HEK293 (cell line): ENCODE measurements at regions not wholly inside any gene's neighbourhood (a gene's known extent, or its start where the extent isn't known, plus 50 kb on each side); places are given as distances from the start of the nearest gene placed in this dataset.

Experiments
- CTCF ChIA-PET: fragments of 350-600 bp; formaldehyde crosslinking; extraction: SDS; loops from one replicate; lab custom pipeline; 2021; ENCODE audit warnings: antibody characterized with exemption; lab: Yijun Ruan, JAX
- POLR2A ChIA-PET: fragments of 300-600 bp; formaldehyde crosslinking; extraction: SDS; loops from one replicate; lab custom pipeline; 2020; ENCODE audit warnings: antibody characterized with exemption, inconsistent platforms; lab: Yijun Ruan, JAX
- H3K27ac ChIP-seq: fragments of 200-500 bp; sonication (Bioruptor generic); 2 replicates; pipeline ENCODE4 v1.5.1; 2014; ENCODE audit warnings: low read depth, low read length, control low read depth, inconsistent platforms; ENCODE audit errors: extremely low read depth
- H3K36me3 ChIP-seq, 2 experiments: fragments of 200-500 bp in 1 of 2; sonication (Bioruptor generic) in 1 of 2; 1 replicate in 1 of 2; 2 replicates in 1 of 2; pipeline ENCODE4 v1.5.1; 2014 to 2017; ENCODE audit warnings: inconsistent platforms in 2 of 2, low read length in 2 of 2; ENCODE audit not compliant: control insufficient read depth in 2 of 2, insufficient read depth in 1 of 2
- H3K4me1 ChIP-seq: fragments of 200-500 bp; sonication (Bioruptor generic); 2 replicates; pipeline ENCODE4 v1.5.1; 2014; ENCODE audit warnings: mild to moderate bottlenecking, low read length, inconsistent platforms; ENCODE audit not compliant: control insufficient read depth, insufficient read depth
- H3K4me3 ChIP-seq: 2 replicates; pipeline ENCODE4 v1.5.1; 2011; ENCODE audit warnings: low read depth, mild to moderate bottlenecking, control low read depth, low read length, moderate library complexity
- H3K9me3 ChIP-seq: fragments of 200-500 bp; sonication (Bioruptor generic); 2 replicates; pipeline ENCODE4 v1.5.1; 2014; ENCODE audit warnings: low read depth, low read length, inconsistent platforms; ENCODE audit not compliant: control insufficient read depth, insufficient read depth
- BCL11B ChIP-seq: fragments of 450-650 bp; formaldehyde crosslinking; IDR thresholded peaks from 2 replicates; pipeline ENCODE4 v1.5.1; 2016; ENCODE audit warnings: low read depth, missing biosample characterization, missing genetic modification characterization
- REPIN1 ChIP-seq: fragments of 450-650 bp; formaldehyde crosslinking; IDR thresholded peaks from 2 replicates; pipeline ENCODE4 v1.5.1; 2017; ENCODE audit warnings: missing biosample characterization, missing genetic modification characterization, low read depth
- REST ChIP-seq: fragments of 450-650 bp; formaldehyde crosslinking; IDR thresholded peaks from 2 replicates; pipeline ENCODE4 v1.5.1; 2016; ENCODE audit warnings: missing biosample characterization, missing genetic modification characterization
- SALL2 ChIP-seq: fragments of 450-650 bp; formaldehyde crosslinking; IDR thresholded peaks from 2 replicates; pipeline ENCODE4 v1.5.0; 2017; ENCODE audit warnings: missing biosample characterization, mild to moderate bottlenecking, missing genetic modification characterization, borderline replicate concordance
- SETDB1 ChIP-seq: IDR thresholded peaks from one replicate; pipeline ENCODE4 v1.6.1; 2017; ENCODE audit warnings: mild to moderate bottlenecking, low read length, moderate library complexity, mixed read lengths; ENCODE audit not compliant: insufficient read length
- SP2 ChIP-seq: fragments of 450-650 bp; formaldehyde crosslinking; IDR thresholded peaks from 2 replicates; pipeline ENCODE4 v1.5.1; 2016; ENCODE audit warnings: missing biosample characterization, missing genetic modification characterization
- ZBTB11 ChIP-seq: fragments of 450-650 bp; formaldehyde crosslinking; conservative IDR thresholded peaks from 2 replicates; pipeline ENCODE4 v1.5.1; 2016; ENCODE audit warnings: low read depth, missing biosample characterization, missing genetic modification characterization
- ZBTB20 ChIP-seq: fragments of 450-650 bp; formaldehyde crosslinking; IDR thresholded peaks from 2 replicates; pipeline ENCODE4 v1.5.1; 2016; ENCODE audit warnings: missing biosample characterization, missing genetic modification characterization
- ZBTB7A ChIP-seq: fragments of 450-650 bp; formaldehyde crosslinking; IDR thresholded peaks from 2 replicates; pipeline ENCODE4 v1.5.1; 2016; ENCODE audit warnings: low read depth, missing biosample characterization, missing genetic modification characterization
- ZFP3 ChIP-seq: fragments of 450-650 bp; formaldehyde crosslinking; IDR thresholded peaks from 2 replicates; pipeline ENCODE4 v1.5.1; 2016; ENCODE audit warnings: low read depth, missing biosample characterization, missing genetic modification characterization
- ZNF148 ChIP-seq: fragments of 450-650 bp; formaldehyde crosslinking; IDR thresholded peaks from 2 replicates; pipeline ENCODE4 v1.5.0; 2017; ENCODE audit warnings: missing biosample characterization, missing genetic modification characterization, borderline replicate concordance
- ZNF157 ChIP-seq: fragments of 450-650 bp; formaldehyde crosslinking; IDR thresholded peaks from 2 replicates; pipeline ENCODE4 v1.5.1; 2016; ENCODE audit warnings: missing biosample characterization, missing genetic modification characterization
- ZNF184 ChIP-seq: fragments of 450-650 bp; IDR thresholded peaks from 2 replicates; pipeline ENCODE4 v1.5.1; 2018; ENCODE audit warnings: missing biosample characterization, mild to moderate bottlenecking, missing genetic modification characterization
- ZNF23 ChIP-seq: fragments of 450-650 bp; formaldehyde crosslinking; IDR thresholded peaks from 2 replicates; pipeline ENCODE4 v1.5.1; 2016; ENCODE audit warnings: missing biosample characterization, missing genetic modification characterization, borderline replicate concordance
- ZNF248 ChIP-seq: fragments of 450-650 bp; formaldehyde crosslinking; IDR thresholded peaks from 2 replicates; pipeline ENCODE4 v1.5.1; 2017; ENCODE audit warnings: missing biosample characterization, missing genetic modification characterization
- ZNF366 ChIP-seq: fragments of 450-650 bp; formaldehyde crosslinking; conservative IDR thresholded peaks from 2 replicates; pipeline ENCODE4 v1.5.1; 2016; ENCODE audit warnings: missing biosample characterization, missing genetic modification characterization
- ZNF488 ChIP-seq: fragments of 450-650 bp; formaldehyde crosslinking; IDR thresholded peaks from 2 replicates; pipeline ENCODE4 v1.5.1; 2016; ENCODE audit warnings: missing biosample characterization, missing genetic modification characterization
- ZNF600 ChIP-seq: fragments of 450-650 bp; formaldehyde crosslinking; IDR thresholded peaks from 2 replicates; pipeline ENCODE4 v1.5.1; 2016; ENCODE audit warnings: missing biosample characterization, missing genetic modification characterization
- ZNF654 ChIP-seq: fragments of 450-650 bp; formaldehyde crosslinking; IDR thresholded peaks from 2 replicates; pipeline ENCODE4 v1.5.1; 2016; ENCODE audit warnings: low read depth, missing biosample characterization, missing genetic modification characterization
- ZNF768 ChIP-seq: fragments of 450-650 bp; formaldehyde crosslinking; IDR thresholded peaks from 2 replicates; pipeline ENCODE4 v1.5.1; 2018; ENCODE audit warnings: missing biosample characterization, mild to moderate bottlenecking, missing genetic modification characterization
- ZNF776 ChIP-seq: fragments of 450-650 bp; formaldehyde crosslinking; IDR thresholded peaks from 2 replicates; pipeline ENCODE4 v1.5.0; 2017; ENCODE audit warnings: missing biosample characterization, missing genetic modification characterization, borderline replicate concordance

- Histone ChIP-seq H3K4me3 (no peak overlapping the region), H3K9me3 (no peaks in the 10 kb centered on the region), H3K27ac (no peak overlapping the region), H3K36me3 (no peaks in the 10 kb centered on the region), H3K4me1 (no peaks in the 10 kb centered on the region)
- no peak for TF ChIP-seq ZNF776 (tag by site-specific recombination)
- no peak for TF ChIP-seq ZNF488 (tag by site-specific recombination)
- no peak for TF ChIP-seq ZNF654 (tag by site-specific recombination)
- TF ChIP-seq ZNF157: no peak
- no peak for TF ChIP-seq SALL2 (tag by site-specific recombination)
- no peak for TF ChIP-seq ZBTB7A (tag by site-specific recombination)
- TF ChIP-seq SETDB1: no peak
- TF ChIP-seq ZNF600 (tag by site-specific recombination): no peak
- no peak for TF ChIP-seq ZNF184
- ChIA-PET CTCF (no interaction called here), POLR2A (no interaction called here)
Measured at GRCh38 chr9:109940561-109940960, 160.6 kb downstream of the PALM2AKAP2 start.

GRCh38 chr9:109941771-109942170, 161.8 kb downstream of the PALM2AKAP2 start:
- no peaks in the 10 kb centered on the region for H3K9me3 ChIP-seq
- no peak for TF ChIP-seq REST
- TF ChIP-seq SP2 (tag by site-specific recombination): no peak
- no peak for TF ChIP-seq ZBTB11
- no peak for TF ChIP-seq REPIN1 (tag by site-specific recombination)
- no peak for TF ChIP-seq SETDB1
- no peak for TF ChIP-seq ZNF366 (tag by site-specific recombination)
- ChIA-PET CTCF (interaction anchor here (0.6 kb wide), 1 partner anchor 286 kb away, joined by 3 read pairs; no protein-coding TSS in a partner anchor), POLR2A (no interaction called here)
- no peak overlapping the region for H3K4me3 ChIP-seq
- no peaks in the 10 kb centered on the region for H3K4me1 ChIP-seq
- H3K36me3 ChIP-seq: no peaks in the 10 kb centered on the region
- no peak overlapping the region for H3K27ac ChIP-seq

- H3K4me1 ChIP-seq: no peaks in the 10 kb centered on the region
- H3K9me3 ChIP-seq: no peaks in the 10 kb centered on the region
- H3K36me3 ChIP-seq: no peaks in the 10 kb centered on the region
- no peak overlapping the region for H3K4me3 ChIP-seq
- no peak overlapping the region for H3K27ac ChIP-seq
- TF ChIP-seq ZNF23 (tag by site-specific recombination) (no peak), ZNF148 (tag by site-specific recombination) (no peak), ZBTB20 (tag by site-specific recombination) (no peak), ZNF248 (tag by site-specific recombination) (no peak), ZFP3 (no peak), BCL11B (tag by site-specific recombination) (no peak), ZNF768 (tag by site-specific recombination) (no peak)
- ChIA-PET POLR2A (no interaction called here), CTCF (interaction anchor here (0.6 to 1.9 kb wide), 2 partner anchors 11 to 113 kb away, joined by 4 to 6 read pairs; no protein-coding TSS in a partner anchor)
Measured at GRCh38 chr9:109945573-109945972, 165.6 kb downstream of the PALM2AKAP2 start.
